ENCODE measurements at regions not wholly inside any gene's neighbourhood (a gene's known extent, or its start where the extent isn't known, plus 50 kb on each side); places are given as distances from the start of the nearest gene placed in this dataset.

- no peak for DNase-seq
- no TSS peak for BruUV-seq (replicated peaks)
Observed at GRCh38 chr2:212904646-212905045, 246.8 kb downstream of the IKZF2 start.

DNA sequence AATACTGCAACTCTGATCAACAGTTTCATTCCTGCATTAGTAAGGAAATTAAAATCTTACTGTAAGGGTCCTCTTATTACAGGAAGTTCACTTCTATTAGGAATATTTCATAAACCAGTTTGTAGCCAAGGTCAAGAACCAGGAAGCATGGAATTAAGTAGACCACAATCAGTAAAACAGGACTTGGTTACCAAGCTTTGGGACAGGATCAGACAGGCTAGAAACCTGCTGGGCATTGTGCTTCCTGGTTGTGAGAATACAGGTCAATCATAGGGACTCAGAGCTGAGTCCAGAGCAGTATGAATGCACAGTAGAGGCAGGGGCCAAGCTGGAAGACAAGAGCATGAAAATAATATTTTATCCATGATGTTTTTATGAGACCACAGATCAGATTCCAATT, 248.0 kb downstream of the IKZF2 start:
- CTCF ChIA-PET: interaction anchor here (0.6 to 1.3 kb wide), 3 partner anchors 9 to 250 kb away, joined by 3 read pairs; no protein-coding TSS in a partner anchor
- H3K36me3 Mint-ChIP-seq (ENCODE audit: insufficient read depth, unreplicated experiment): peaks cover 17% of the 10 kb centered on the region
- no peaks in the 10 kb centered on the region for H3K9me3 Mint-ChIP-seq (ENCODE audit: low read depth, unreplicated experiment)
- DNase-seq: peak; percentile 51
- no peak for TF ChIP-seq CTCF (IDR thresholded peaks at IDR 0.05; ENCODE audit: unreplicated experiment)
- H3K4me1 Mint-ChIP-seq (ENCODE audit: low read depth, unreplicated experiment): peaks cover 51% of the 10 kb centered on the region
- no peaks in the 10 kb centered on the region for H3K27me3 Mint-ChIP-seq (ENCODE audit: unreplicated experiment)
- no TSS peak for BruUV-seq (replicated peaks)
- no peak overlapping the region for H3K4me3 Mint-ChIP-seq (ENCODE audit: low read depth, unreplicated experiment)
- intact Hi-C loops (cut with micrococcal nuclease; ENCODE audit: unreplicated experiment): loop anchor here (5.0 kb wide), 1 partner anchor 216 kb away; no protein-coding TSS in a partner anchor
- peak overlapping the region; percentile 82 for H3K27ac Mint-ChIP-seq (ENCODE audit: unreplicated experiment)

More at GRCh38 chr2:212904646-212905045, 246.8 kb downstream of the IKZF2 start:
- peak overlapping the region; percentile 98 for H3K27ac Mint-ChIP-seq (ENCODE audit: unreplicated experiment)
- intact Hi-C loops (cut with micrococcal nuclease; ENCODE audit: unreplicated experiment): loop anchor here (5.0 kb wide), 1 partner anchor 217 kb away; no protein-coding TSS in a partner anchor
- no peaks in the 10 kb centered on the region for H3K27me3 Mint-ChIP-seq (ENCODE audit: unreplicated experiment)
- no peak for TF ChIP-seq CTCF (IDR thresholded peaks at IDR 0.05; ENCODE audit: unreplicated experiment)
- CTCF ChIA-PET: interaction anchor here (0.7 kb wide), 1 partner anchor 218 kb away, joined by 3 read pairs; no protein-coding TSS in a partner anchor
- H3K4me1 Mint-ChIP-seq (ENCODE audit: low read depth, unreplicated experiment): peaks cover 51% of the 10 kb centered on the region
- H3K9me3 Mint-ChIP-seq (ENCODE audit: low read depth, unreplicated experiment): no peaks in the 10 kb centered on the region
- peaks cover 17% of the 10 kb centered on the region for H3K36me3 Mint-ChIP-seq (ENCODE audit: insufficient read depth, unreplicated experiment)
- no peak overlapping the region for H3K4me3 Mint-ChIP-seq (ENCODE audit: low read depth, unreplicated experiment)

GRCh38 chr2:212902421-212902820, 249.0 kb downstream of the IKZF2 start:
- no TSS peak for BruUV-seq (replicated peaks)
- Mint-ChIP-seq H3K4me1 (ENCODE audit: low read depth, unreplicated experiment) (peaks cover 51% of the 10 kb centered on the region), H3K27me3 (ENCODE audit: unreplicated experiment) (no peaks in the 10 kb centered on the region), H3K9me3 (ENCODE audit: low read depth, unreplicated experiment) (no peaks in the 10 kb centered on the region), H3K27ac (ENCODE audit: unreplicated experiment) (peak overlapping the region; percentile 82), H3K4me3 (ENCODE audit: low read depth, unreplicated experiment) (no peak overlapping the region), H3K36me3 (ENCODE audit: insufficient read depth, unreplicated experiment) (peaks cover 17% of the 10 kb centered on the region)
- CTCF ChIA-PET: interaction anchor here (0.9 kb wide), 1 partner anchor 11 kb away, joined by 3 read pairs; no protein-coding TSS in a partner anchor
- intact Hi-C loops (cut with micrococcal nuclease; ENCODE audit: unreplicated experiment): loop anchor here (5.0 kb wide), 1 partner anchor 215 kb away; no protein-coding TSS in a partner anchor
- DNase-seq: no peak
- no peak for TF ChIP-seq CTCF (IDR thresholded peaks at IDR 0.05; ENCODE audit: unreplicated experiment)

- Mint-ChIP-seq H3K36me3 (ENCODE audit: insufficient read depth, unreplicated experiment) (peaks cover 17% of the 10 kb centered on the region), H3K4me1 (ENCODE audit: low read depth, unreplicated experiment) (peaks cover 51% of the 10 kb centered on the region), H3K9me3 (ENCODE audit: low read depth, unreplicated experiment) (no peaks in the 10 kb centered on the region), H3K27me3 (ENCODE audit: unreplicated experiment) (no peaks in the 10 kb centered on the region), H3K27ac (ENCODE audit: unreplicated experiment) (no peak overlapping the region), H3K4me3 (ENCODE audit: low read depth, unreplicated experiment) (no peak overlapping the region)
- CTCF ChIA-PET: interaction anchor here (0.9 kb wide), 1 partner anchor 10 kb away, joined by 3 read pairs; no protein-coding TSS in a partner anchor
- intact Hi-C loops (cut with micrococcal nuclease; ENCODE audit: unreplicated experiment): loop anchor here (5.0 kb wide), 1 partner anchor 214 kb away; no protein-coding TSS in a partner anchor
- DNase-seq: peak; percentile 21
- BruUV-seq (replicated peaks): no TSS peak
- no peak for TF ChIP-seq CTCF (IDR thresholded peaks at IDR 0.05; ENCODE audit: unreplicated experiment)
Observed at GRCh38 chr2:212901604-212902275, 249.7 kb downstream of the IKZF2 start.

All from Calu3 (cell line).